ENCODE measurements at regions not wholly inside any gene's neighbourhood (a gene's known extent, or its start where the extent isn't known, plus 50 kb on each side); places are given as distances from the start of the nearest gene placed in this dataset.
A peak's percentile ranks its signal among the peaks of the same experiment; 100 is the strongest.

DNA sequence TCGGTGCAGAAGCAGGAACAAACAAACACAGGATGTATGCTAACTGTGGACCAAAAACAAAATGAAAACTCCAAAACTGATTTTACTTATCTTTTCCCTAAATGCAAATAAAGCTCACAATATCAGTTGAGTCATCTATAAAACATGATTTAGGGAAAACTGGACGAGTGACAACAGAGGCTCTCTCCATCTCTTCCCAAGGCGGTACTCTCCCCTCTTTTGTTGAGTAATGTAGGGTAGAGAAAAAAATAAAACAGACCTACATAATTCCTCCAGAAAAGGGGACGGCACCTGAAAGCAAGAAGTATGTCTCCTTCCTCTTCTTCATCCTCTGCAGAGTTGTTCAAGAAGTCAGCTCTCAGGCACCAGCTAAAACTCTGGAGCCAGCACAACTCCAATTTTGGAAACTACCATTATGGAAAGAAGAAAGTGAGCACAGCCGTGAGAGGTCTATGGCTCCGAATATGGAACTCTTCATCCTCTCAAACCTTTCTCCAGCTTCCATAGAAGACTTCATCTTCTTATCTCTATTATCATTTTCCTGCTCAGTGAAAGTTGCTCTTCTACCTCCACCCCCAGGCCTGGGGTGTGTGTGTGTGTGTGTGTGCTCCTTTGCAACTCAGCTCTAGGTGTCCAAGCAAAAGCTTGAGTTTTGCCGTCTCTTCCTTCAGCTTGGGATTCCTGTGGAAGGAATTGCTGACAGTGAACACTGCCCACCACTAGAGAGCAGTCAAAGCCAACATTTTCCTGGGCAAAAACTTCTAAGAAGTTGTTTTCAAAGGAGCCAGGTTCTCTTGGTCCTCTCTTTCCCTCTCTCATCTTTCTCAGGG is 155.4 kb downstream of the DIO2 start:
- Mint-ChIP-seq H3K27me3 (ENCODE audit: insufficient read depth) (peaks cover 4% of the 10 kb centered on the region), H3K27ac (no peak overlapping the region), H3K36me3 (ENCODE audit: low read depth) (no peaks in the 10 kb centered on the region), H3K4me1 (no peaks in the 10 kb centered on the region), H3K4me3 (no peak overlapping the region), H3K9me3 (peaks cover 6% of the 10 kb centered on the region)
- Histone ChIP-seq H3K27ac (ENCODE audit: low read depth, low read length) (no peak overlapping the region), H3K27me3 (ENCODE audit: control insufficient read depth, insufficient read depth, low read length, poor library complexity, severe bottlenecking) (peaks cover 10% of the 10 kb centered on the region), H3K9ac (ENCODE audit: extremely low read depth, low read length, poor library complexity, severe bottlenecking) (no peak overlapping the region), H3K9me3 (ENCODE audit: control insufficient read depth, low read length) (no peaks in the 10 kb centered on the region), H3K4me3 (ENCODE audit: low read length) (no peak overlapping the region), H3K36me3 (ENCODE audit: control insufficient read depth, insufficient read depth, low read length) (no peaks in the 10 kb centered on the region), H3K4me1 (ENCODE audit: control insufficient read depth, insufficient read depth, low read length) (no peaks in the 10 kb centered on the region)
- DNase-seq: peak; percentile 82
- TF ChIP-seq, protein P1, sequence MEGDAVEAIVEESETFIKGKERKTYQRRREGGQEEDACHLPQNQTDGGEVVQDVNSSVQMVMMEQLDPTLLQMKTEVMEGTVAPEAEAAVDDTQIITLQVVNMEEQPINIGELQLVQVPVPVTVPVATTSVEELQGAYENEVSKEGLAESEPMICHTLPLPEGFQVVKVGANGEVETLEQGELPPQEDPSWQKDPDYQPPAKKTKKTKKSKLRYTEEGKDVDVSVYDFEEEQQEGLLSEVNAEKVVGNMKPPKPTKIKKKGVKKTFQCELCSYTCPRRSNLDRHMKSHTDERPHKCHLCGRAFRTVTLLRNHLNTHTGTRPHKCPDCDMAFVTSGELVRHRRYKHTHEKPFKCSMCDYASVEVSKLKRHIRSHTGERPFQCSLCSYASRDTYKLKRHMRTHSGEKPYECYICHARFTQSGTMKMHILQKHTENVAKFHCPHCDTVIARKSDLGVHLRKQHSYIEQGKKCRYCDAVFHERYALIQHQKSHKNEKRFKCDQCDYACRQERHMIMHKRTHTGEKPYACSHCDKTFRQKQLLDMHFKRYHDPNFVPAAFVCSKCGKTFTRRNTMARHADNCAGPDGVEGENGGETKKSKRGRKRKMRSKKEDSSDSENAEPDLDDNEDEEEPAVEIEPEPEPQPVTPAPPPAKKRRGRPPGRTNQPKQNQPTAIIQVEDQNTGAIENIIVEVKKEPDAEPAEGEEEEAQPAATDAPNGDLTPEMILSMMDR (conservative IDR thresholded peaks at IDR 0.05): peak; percentile 89
- WGBS, 2 experiments (ENCODE audit: insufficient coverage in 1 of 2, insufficient read length in 1 of 2): 86 to 100% methylated on average over 1 to 6 of the region's 7 CpGs

DNA sequence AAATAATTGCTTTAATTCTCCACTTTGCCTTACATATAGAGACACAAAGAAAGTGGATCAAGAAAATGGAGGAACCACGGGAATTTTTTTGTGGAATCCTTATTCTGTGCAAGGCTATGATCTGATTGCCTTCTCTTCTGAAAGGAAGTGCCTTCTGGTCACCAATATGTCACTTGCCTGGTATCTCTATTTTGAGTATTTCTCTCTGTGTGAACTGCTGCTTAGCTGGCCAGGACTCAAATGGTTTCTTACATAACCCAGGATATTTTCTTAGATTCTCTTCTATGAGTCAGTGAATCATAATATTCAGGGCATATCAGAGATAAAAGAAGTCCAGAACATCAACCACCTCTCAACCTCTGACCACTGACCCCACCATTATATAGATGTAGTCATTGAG is 156.1 kb downstream of the DIO2 start:
- Mint-ChIP-seq H3K4me1 (no peaks in the 10 kb centered on the region), H3K27ac (no peak overlapping the region), H3K4me3 (no peak overlapping the region), H3K36me3 (ENCODE audit: low read depth) (no peaks in the 10 kb centered on the region), H3K27me3 (ENCODE audit: insufficient read depth) (peaks cover 4% of the 10 kb centered on the region), H3K9me3 (peaks cover 8% of the 10 kb centered on the region)
- no peak overlapping the region for H3K4me3 ChIP-seq (ENCODE audit: low read length)
- TF ChIP-seq, protein P1 (conservative IDR thresholded peaks at IDR 0.05): no peak
- no peaks in the 10 kb centered on the region for H3K4me1 ChIP-seq (ENCODE audit: control insufficient read depth, insufficient read depth, low read length)
- no peak for DNase-seq
- no peaks in the 10 kb centered on the region for H3K36me3 ChIP-seq (ENCODE audit: control insufficient read depth, insufficient read depth, low read length)
- H3K9me3 ChIP-seq (ENCODE audit: control insufficient read depth, low read length): no peaks in the 10 kb centered on the region
- no peak overlapping the region for H3K9ac ChIP-seq (ENCODE audit: extremely low read depth, low read length, poor library complexity, severe bottlenecking)
- 88% methylated on average over 1 of the region's 1 CpG; no CpG with 5 or more reads in 1 of the 2 experiments for WGBS, 2 experiments (ENCODE audit: insufficient coverage in 1 of 2, insufficient read length in 1 of 2)
- H3K27ac ChIP-seq (ENCODE audit: low read depth, low read length): no peak overlapping the region
- peaks cover 10% of the 10 kb centered on the region for H3K27me3 ChIP-seq (ENCODE audit: control insufficient read depth, insufficient read depth, low read length, poor library complexity, severe bottlenecking)

DNA sequence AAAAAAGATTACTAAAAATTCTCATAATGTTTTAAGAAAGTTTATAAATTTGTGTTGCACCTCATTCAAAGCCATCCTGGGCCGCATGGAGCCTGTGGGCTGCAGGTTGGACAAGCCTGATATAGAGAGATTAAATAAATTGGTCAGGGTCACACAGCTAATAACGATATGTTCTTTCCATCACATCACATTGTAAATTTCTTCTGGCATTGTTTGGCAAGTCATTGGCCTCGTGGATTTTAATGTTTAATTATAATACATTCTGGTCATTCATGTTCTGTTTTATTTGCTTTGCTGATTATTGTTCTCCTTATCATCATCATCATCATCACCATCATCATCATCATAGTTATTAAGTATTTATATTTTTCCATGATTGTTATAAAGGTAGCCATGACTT is 157.3 kb downstream of the DIO2 start:
- no peak overlapping the region for H3K4me3 Mint-ChIP-seq
- no peaks in the 10 kb centered on the region for H3K9me3 ChIP-seq (ENCODE audit: control insufficient read depth, low read length)

More for the DNA sequence above, 157.3 kb downstream of the DIO2 start:
- Histone ChIP-seq H3K27me3 (ENCODE audit: control insufficient read depth, insufficient read depth, low read length, poor library complexity, severe bottlenecking) (peaks cover 10% of the 10 kb centered on the region), H3K27ac (ENCODE audit: low read depth, low read length) (no peak overlapping the region), H3K36me3 (ENCODE audit: control insufficient read depth, insufficient read depth, low read length) (no peaks in the 10 kb centered on the region), H3K4me3 (ENCODE audit: low read length) (no peak overlapping the region), H3K4me1 (ENCODE audit: control insufficient read depth, insufficient read depth, low read length) (no peaks in the 10 kb centered on the region), H3K9ac (ENCODE audit: extremely low read depth, low read length, poor library complexity, severe bottlenecking) (no peak overlapping the region)
- DNase-seq: no peak
- Mint-ChIP-seq H3K27ac (no peak overlapping the region), H3K9me3 (peaks cover 8% of the 10 kb centered on the region), H3K4me1 (no peaks in the 10 kb centered on the region), H3K27me3 (ENCODE audit: insufficient read depth) (peaks cover 4% of the 10 kb centered on the region), H3K36me3 (ENCODE audit: low read depth) (no peaks in the 10 kb centered on the region)
- 100% methylated on average over 2 of the region's 3 CpGs; no CpG with 5 or more reads in 1 of the 2 experiments for WGBS, 2 experiments (ENCODE audit: insufficient coverage in 1 of 2, insufficient read length in 1 of 2)
- TF ChIP-seq, protein P1 (conservative IDR thresholded peaks at IDR 0.05): no peak

Data from endodermal cell (in vitro differentiated cells).